CD4-positive, alpha-beta T cell treated with Interferon gamma for 1 hour (primary cell): ENCODE measurements at regions not wholly inside any gene's neighbourhood (a gene's known extent, or its start where the extent isn't known, plus 50 kb on each side); places are given as distances from the start of the nearest gene placed in this dataset.
"Not testable (repeated sequence)": the region's sequence is repeated elsewhere in the genome, so short reads cannot be mapped to it uniquely, and the experiment has no call there.

Source experiments
- DNase-seq: peaks from one replicate; pipeline ENCODE4 v3.0.0-alpha.2; 2020

GRCh38 chr17:13874134-13874533, 195.2 kb upstream of the COX10 start:
- no peak for DNase-seq

DNA sequence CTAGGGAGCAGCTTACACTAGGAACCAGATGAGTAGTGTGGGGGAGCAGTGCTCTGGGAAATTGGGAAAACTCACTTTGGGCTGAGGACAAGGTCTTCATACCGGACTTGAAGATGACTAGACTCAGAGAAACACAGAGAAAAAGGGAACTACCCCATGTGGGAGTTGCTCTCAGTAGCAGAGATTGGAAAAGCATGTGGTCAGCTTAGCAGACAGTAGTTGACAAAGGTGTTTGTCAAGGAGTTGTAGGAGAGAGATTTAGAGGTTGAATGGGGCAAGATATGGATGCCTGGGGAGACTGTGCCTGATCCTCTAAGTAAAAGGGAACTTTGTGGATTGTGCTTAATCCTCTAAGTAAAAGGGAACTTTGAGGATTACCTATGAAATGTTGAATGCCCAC, 194.5 kb upstream of the COX10 start:
- no peak for DNase-seq

GRCh38 chr17:13879961-13880466, 189.3 kb upstream of the COX10 start:
- DNase-seq = no peak

DNA sequence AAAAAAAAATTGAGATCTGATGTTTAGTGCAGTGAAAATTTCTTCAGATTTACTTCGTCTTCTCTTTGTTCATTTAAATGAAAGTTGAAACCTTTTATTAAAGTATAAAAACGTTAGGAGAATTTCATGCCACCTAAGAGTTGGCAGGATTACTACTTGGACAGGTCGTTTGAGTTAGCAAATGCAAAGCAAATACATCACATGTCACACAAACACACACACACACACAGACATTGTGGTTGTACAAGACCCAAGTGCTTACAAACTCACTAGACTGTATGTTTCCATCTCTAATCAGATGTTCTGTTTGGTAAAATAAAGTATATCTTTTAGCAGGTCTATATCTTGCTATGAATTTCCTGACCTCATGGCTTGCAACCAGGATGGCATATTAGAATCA, 185.6 kb upstream of the COX10 start:
- no peak for DNase-seq

DNA sequence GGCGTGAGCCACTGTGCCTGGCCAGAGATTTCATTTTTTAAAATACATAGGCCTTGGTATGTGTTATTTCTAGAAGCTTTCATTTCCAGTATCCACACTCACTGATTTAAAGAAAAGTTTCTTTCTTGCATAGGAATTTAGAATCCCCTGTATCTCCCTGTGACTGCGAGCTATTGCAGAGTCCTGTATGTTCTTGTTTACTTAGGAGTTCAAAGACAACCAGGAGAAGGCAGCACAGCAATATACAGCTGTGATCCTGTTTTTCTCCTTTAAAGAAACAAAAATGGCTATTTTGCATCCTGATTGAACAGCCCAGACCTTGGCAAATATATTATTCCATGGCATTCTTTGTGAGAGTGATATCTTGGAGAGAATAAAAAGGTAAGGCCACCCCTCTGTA, 185.0 kb upstream of the COX10 start:
- DNase-seq = no peak

DNA sequence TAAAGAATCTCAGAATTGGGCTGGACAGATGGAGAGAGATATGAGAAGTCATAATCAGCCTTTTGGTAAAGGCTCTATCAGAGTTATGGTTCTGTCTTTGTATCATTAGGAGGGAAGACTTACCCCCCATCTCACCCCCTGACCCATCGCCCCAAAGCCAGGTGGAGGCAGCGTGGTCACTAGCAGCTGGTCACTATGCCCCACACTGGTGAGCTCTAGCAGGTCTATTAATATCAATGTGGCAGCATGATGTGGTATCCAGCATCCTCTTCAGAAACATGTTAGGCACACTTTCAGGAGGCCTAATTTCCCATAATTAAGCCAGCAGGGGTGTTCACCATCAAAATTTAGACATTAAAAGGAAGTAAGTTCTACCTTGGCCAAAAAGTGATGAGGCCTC, 183.8 kb upstream of the COX10 start:
- no peak for DNase-seq

DNA sequence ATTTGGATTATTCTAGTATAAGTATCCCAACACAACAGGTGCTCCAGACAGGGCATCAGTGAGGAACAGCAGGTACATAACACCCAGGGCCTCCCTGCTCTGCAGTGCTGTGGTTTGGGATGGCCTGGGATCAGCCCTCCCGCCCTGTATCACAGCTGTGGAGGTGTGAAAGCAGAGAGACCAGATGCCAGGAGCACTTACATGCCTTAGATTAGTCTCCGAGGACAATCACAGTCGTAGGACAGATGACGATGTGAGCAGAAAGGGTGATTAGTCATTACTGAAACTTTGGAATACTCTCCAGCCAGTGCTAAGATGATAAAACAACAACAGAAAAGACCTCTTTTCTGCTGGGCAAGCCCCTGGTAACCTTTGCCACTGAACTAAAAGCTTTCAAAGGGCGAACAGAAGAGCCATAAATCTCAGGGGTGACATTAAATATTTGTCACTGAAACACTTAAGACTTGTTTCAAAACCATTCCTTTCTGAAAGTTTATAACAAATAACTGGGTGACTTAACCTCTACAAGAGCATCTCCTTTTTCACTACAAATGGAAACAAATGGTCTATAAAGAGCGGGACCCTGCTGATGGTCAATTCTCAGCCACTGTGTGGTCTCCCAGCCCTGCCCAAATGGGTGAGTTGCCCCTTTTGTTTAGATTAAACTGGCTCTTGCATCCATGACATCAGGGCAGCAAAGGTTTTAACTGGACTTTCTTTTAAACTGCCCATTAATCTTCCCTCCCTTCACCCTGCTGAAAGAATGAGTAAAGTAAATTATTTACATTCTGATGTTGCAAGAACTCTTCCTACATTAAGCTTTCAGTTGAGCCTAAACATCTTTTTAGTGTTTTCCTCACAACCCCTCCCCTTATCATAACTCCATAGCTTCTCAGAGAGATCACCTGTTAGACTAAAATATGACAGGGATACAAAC, 183.1 kb upstream of the COX10 start:
- no peak for DNase-seq

DNA sequence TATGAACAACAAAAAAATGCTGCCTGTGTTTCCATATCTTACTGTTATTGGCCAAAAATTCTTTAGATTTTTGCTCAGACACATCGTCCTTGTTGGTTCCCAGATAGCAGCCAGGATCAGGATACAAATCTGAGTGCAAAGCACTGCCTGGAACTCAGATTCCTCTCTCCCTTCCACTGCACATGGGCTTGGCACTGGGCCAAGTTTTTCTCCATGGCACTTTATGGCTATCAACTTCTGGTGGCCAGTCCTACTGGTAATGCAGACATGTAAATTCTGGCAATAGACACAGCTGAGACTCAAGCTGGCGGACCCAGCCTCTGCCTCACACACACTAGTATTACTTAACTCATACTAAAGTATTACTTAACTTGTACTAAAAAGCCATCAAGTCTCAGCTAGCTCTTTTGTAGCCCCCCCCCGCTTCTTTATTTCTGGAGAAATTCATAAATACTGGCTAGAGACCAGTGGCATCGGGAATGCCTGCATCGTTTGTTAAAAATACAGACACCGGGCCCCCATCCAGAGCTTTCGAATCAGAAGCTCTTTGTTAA, 181.2 kb upstream of the COX10 start:
- DNase-seq = no peak

- not testable (repeated sequence) for DNase-seq
Measured at GRCh38 chr17:13908971-13909370, 160.3 kb upstream of the COX10 start.

GRCh38 chr17:13909901-13910519, 159.3 kb upstream of the COX10 start:
- DNase-seq = no peak

- no peak for DNase-seq
Measured at GRCh38 chr17:13917634-13918033, 151.7 kb upstream of the COX10 start.

- DNase-seq = no peak
Measured at GRCh38 chr17:13918247-13918646, 151.1 kb upstream of the COX10 start.

DNA sequence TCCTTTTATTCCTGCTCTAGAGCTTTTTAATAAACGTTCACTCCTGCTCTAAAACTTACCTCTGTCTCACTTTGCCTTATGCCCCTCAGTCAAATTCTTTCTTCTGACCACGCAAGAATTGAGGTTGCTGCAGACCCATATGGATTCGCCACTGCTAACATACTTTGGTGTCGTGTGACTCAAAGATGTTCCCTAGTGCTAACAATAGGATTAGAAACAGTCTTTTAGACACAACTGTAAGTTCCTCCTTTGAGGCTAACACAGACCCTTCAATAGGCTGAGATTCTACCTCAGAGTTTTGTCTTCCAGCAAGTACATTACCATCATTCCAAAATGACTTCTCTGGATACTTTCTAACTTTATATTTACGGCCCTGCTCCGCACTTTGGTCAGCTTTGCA, 149.5 kb upstream of the COX10 start:
- DNase-seq = no peak

GRCh38 chr17:13920413-13920812, 148.9 kb upstream of the COX10 start:
- no peak for DNase-seq

GRCh38 chr17:13921841-13922776, 147.2 kb upstream of the COX10 start:
- DNase-seq = no peak

DNA sequence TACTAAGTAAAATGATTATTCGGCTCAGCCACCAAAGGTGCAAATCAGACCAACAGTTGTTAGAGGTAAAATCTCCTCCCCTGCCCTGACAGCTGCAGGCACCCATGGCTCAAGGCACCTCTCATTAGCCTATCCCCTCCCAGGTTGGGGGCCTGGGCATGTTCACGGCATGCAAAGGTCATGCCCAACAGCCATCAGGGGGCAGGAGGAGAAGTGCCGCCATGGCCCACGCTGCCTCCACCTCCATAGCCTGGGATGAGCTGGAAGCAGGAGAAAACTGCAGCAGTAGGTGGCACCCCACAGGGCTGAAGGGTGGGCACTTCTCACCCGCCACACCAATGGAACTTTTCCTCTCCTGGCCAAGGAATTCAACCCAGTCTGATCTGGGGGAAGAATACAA, 146.4 kb upstream of the COX10 start:
- DNase-seq = no peak

GRCh38 chr17:13925579-13925978, 143.7 kb upstream of the COX10 start:
- no peak for DNase-seq

DNA sequence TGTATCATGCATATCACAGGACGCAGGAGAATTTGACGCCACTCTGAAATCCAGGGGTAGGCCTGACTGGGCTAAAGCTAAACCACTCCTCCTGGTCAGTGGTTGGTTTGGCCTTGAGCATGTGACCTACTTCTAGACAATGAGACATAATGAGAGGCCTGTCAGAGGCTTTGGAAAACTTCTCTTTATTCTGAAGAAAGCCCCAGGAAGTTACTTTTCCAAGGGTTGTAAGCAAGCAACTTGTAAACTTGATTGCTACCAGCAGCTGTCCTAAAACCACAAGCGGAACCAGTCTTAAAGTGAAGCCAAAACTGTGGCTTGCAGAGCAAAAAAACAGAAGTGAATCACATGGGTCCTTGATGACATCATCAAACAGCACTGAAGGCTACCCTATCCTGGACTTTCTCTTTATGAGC, 138.2 kb upstream of the COX10 start:
- DNase-seq = peak; percentile 63

DNA sequence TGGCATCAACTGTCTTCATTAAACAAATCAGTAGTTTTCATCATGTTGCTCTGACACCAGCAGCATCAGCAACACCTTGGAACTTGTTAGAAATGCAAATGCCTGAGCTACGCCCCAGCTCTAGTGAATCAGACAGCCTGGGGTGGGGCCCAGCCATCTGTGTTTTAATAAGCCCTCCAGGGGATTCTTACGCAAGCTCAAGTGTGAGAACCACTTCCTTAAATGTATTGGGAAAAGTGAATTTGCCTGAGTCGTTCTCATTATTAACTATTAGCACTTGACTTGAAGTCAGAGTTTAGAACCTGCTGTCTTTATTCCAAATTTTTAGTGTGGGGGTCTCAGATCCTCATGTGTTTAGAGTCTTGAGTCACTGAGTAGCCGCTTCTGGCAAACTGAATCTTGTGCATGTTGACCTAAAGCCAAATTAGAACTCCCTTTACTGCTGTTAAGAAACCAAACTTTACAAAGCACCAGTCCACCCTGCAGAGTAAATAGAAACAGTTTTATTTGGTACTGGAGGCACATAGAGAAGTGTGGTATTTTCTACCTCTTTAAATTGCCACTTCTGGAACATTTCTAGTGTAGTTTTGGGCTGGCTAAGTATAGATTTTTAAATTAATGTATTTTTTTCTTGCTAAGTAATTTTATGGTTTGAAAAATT, 137.4 kb upstream of the COX10 start:
- peak; percentile 77 for DNase-seq

DNA sequence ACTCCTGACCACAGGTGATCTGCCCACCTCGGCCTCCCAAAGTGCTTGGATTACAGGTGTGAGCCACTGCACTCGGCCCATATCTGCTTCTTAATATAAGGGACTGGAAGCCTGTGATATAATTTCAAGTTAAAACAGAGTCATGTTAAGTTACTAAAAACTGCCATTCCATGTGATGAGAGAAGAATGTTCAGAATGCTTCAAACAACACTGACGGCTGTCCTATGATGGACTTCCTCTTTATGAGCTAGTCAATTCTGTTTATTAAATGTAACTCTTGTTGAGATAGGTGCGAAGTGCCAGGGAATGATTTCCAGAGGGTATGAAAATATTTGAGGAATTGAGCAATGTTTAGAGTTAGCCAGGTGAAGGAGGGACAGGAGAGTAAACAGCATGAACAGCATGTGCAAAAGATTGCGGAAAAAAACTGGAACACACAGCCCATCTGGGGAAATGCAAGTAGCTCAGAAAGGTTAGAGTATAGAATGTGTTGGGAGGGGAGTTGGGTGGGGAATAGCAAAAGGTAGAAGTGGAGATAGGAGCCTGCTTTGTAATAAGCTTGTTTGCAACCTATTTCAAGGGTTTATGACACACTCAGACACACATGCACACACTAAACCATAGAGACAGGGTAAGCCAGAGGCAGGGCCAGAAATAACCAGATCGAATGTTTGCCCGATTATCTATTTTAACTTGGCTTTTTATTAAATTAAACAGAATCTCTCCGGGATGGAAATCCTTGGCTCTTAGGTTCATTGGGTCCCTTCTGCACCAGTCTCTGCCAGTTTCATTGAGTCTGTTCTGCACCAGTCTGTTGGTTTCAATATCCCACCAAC, 135.6 kb upstream of the COX10 start:
- DNase-seq = no peak

GRCh38 chr17:13939222-13939621, 130.1 kb upstream of the COX10 start:
- no peak for DNase-seq
